Ishikawa (cell line): ENCODE measurements at regions not wholly inside any gene's neighbourhood (a gene's known extent, or its start where the extent isn't known, plus 50 kb on each side); places are given as distances from the start of the nearest gene placed in this dataset.

Source experiments
- CEBPB ChIP-seq: IDR thresholded peaks from 2 replicates; pipeline ENCODE4 v1.6.1; 2012
- CREB1 ChIP-seq: IDR thresholded peaks from 2 replicates; pipeline ENCODE4 v1.6.1; 2012; ENCODE audit warnings: low read depth
- EGR1 ChIP-seq: IDR thresholded peaks from 2 replicates; pipeline ENCODE4 v1.6.1; 2012
- EP300 ChIP-seq: IDR thresholded peaks from 2 replicates; pipeline ENCODE4 v1.6.1; 2012; ENCODE audit warnings: borderline replicate concordance
- FOXM1 ChIP-seq: IDR thresholded peaks from 2 replicates; pipeline ENCODE4 v1.6.1; 2012; ENCODE audit warnings: low read depth, borderline replicate concordance
- RAD21 ChIP-seq: IDR thresholded peaks from 2 replicates; pipeline ENCODE4 v1.6.1; 2012; ENCODE audit warnings: low read depth
- TAF1 ChIP-seq: IDR thresholded peaks from 2 replicates; pipeline ENCODE4 v1.6.1; 2012; ENCODE audit warnings: low read depth, mild to moderate bottlenecking
- TCF12 ChIP-seq: IDR thresholded peaks from 2 replicates; pipeline ENCODE4 v1.6.1; 2012; ENCODE audit warnings: low read depth
- YY1 ChIP-seq: IDR thresholded peaks from 2 replicates; pipeline ENCODE4 v1.6.1; 2012; ENCODE audit warnings: low read depth
- TF ChIP-seq, protein P1 (sequence below): IDR thresholded peaks from 2 replicates; pipeline ENCODE4 v1.6.1; 2012
- TF ChIP-seq, protein P2 (sequence below): IDR thresholded peaks from 2 replicates; pipeline ENCODE4 v1.6.1; 2012
- TF ChIP-seq, protein P3 (sequence below): IDR thresholded peaks from 2 replicates; pipeline ENCODE4 v1.6.1; 2012; ENCODE audit warnings: low read depth, mild to moderate bottlenecking

DNA sequence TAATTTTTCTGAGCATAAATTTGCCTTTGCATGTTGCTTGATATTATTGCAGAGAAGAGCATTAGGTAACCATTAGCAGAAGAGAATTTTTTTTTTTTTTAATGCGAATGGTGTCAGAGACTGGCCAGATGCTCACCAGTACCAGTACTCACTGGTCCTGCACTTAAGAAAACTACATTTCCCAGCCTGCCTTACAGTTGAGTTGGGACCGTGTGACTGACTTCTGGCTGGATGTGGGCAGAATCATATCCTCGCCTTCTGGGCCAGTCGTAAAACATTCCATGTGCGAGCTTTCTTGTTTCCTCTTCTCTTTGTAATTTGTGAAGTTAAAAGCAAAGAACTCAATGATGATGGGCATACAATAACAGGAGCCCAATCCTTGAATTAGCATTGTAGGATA, 132.4 kb downstream of the LRRC30 start:
- TF ChIP-seq, protein P1, sequence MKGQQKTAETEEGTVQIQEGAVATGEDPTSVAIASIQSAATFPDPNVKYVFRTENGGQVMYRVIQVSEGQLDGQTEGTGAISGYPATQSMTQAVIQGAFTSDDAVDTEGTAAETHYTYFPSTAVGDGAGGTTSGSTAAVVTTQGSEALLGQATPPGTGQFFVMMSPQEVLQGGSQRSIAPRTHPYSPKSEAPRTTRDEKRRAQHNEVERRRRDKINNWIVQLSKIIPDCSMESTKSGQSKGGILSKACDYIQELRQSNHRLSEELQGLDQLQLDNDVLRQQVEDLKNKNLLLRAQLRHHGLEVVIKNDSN, result no peak
- TF ChIP-seq, protein P2, sequence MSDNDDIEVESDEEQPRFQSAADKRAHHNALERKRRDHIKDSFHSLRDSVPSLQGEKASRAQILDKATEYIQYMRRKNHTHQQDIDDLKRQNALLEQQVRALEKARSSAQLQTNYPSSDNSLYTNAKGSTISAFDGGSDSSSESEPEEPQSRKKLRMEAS, result no peak
- no peak for TF ChIP-seq EP300
- no peak for TF ChIP-seq CEBPB
- TF ChIP-seq, protein P3, sequence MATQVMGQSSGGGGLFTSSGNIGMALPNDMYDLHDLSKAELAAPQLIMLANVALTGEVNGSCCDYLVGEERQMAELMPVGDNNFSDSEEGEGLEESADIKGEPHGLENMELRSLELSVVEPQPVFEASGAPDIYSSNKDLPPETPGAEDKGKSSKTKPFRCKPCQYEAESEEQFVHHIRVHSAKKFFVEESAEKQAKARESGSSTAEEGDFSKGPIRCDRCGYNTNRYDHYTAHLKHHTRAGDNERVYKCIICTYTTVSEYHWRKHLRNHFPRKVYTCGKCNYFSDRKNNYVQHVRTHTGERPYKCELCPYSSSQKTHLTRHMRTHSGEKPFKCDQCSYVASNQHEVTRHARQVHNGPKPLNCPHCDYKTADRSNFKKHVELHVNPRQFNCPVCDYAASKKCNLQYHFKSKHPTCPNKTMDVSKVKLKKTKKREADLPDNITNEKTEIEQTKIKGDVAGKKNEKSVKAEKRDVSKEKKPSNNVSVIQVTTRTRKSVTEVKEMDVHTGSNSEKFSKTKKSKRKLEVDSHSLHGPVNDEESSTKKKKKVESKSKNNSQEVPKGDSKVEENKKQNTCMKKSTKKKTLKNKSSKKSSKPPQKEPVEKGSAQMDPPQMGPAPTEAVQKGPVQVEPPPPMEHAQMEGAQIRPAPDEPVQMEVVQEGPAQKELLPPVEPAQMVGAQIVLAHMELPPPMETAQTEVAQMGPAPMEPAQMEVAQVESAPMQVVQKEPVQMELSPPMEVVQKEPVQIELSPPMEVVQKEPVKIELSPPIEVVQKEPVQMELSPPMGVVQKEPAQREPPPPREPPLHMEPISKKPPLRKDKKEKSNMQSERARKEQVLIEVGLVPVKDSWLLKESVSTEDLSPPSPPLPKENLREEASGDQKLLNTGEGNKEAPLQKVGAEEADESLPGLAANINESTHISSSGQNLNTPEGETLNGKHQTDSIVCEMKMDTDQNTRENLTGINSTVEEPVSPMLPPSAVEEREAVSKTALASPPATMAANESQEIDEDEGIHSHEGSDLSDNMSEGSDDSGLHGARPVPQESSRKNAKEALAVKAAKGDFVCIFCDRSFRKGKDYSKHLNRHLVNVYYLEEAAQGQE, result no peak
- TF ChIP-seq EGR1, result no peak
- TF ChIP-seq YY1, result no peak
- no peak for TF ChIP-seq TCF12
- no peak for TF ChIP-seq RAD21
- TF ChIP-seq FOXM1, result no peak
- no peak for TF ChIP-seq TAF1
- no peak for TF ChIP-seq CREB1
